Gastrocnemius medialis (tissue), 4 donors: ENCODE measurements at regions not wholly inside any gene's neighbourhood (a gene's known extent, or its start where the extent isn't known, plus 50 kb on each side); places are given as distances from the start of the nearest gene placed in this dataset.
"Not testable (repeated sequence)": the region's sequence is repeated elsewhere in the genome, so short reads cannot be mapped to it uniquely, and the experiment has no call there.

ENCODE experiments used
- ATAC-seq, 2 donors: fragments of 150-250 bp; one replicate each; pipeline ENCODE4 v1.9.1; 2016
- DNase-seq, 2 donors: peaks; one replicate each; pipeline ENCODE4 v3.0.0-alpha.2; 2019
- H3K27ac ChIP-seq, 4 donors: fragments of 200-600 bp; sonication (generic); 1 replicate in 1 of 4; 2 replicates in 3 of 4; pipeline ENCODE4 v1.5.1; 2016 to 2018; ENCODE audit warnings: mild to moderate bottlenecking in 2 of 4, moderate library complexity in 1 of 4
- H3K27me3 ChIP-seq, 3 donors: fragments of 200-600 bp; sonication (generic) in 2 of 3; 1 replicate in 1 of 3; 2 replicates in 2 of 3; pipeline versions ENCODE4 v1.5.1 to v1.6.0; 2016 to 2019; ENCODE audit warnings: mild to moderate bottlenecking in 1 of 3, moderate library complexity in 1 of 3
- H3K36me3 ChIP-seq, 2 donors: fragments of 200-600 bp; sonication (generic) in 1 of 2; one replicate each; pipeline ENCODE4 v1.5.1; 2017 to 2018
- H3K4me1 ChIP-seq, 2 donors: fragments of 200-600 bp; sonication (generic) in 1 of 2; one replicate each; pipeline ENCODE4 v1.5.1; 2016 to 2017; ENCODE audit warnings: mild to moderate bottlenecking in 2 of 2
- H3K4me3 ChIP-seq, 4 donors: fragments of 200-600 bp; sonication (generic) in 3 of 4; 1 replicate in 1 of 4; 2 replicates in 3 of 4; pipeline ENCODE4 v1.5.1; 2016 to 2019; ENCODE audit warnings: mild to moderate bottlenecking in 2 of 4
- H3K9me3 ChIP-seq, 3 donors: fragments of 200-600 bp; sonication (generic) in 2 of 3; 1 replicate in 1 of 3; 2 replicates in 2 of 3; pipeline ENCODE4 v1.5.1; 2016 to 2019
- in situ Hi-C, 4 donors: fragments of 200-750 bp; cut with MboI; loops; one replicate each; pipeline versions ENCODE4 v1.15.0 to v1.8.0; 2017; ENCODE audit warnings: low sequenced_read_pairs in 4 of 4
- intact Hi-C: fragments of 100-400 bp; cut with DNase I; formaldehyde crosslinking; loops from one replicate; pipeline ENCODE4 v1.15.1; 2023; ENCODE audit warnings: low total_unique reads

DNA sequence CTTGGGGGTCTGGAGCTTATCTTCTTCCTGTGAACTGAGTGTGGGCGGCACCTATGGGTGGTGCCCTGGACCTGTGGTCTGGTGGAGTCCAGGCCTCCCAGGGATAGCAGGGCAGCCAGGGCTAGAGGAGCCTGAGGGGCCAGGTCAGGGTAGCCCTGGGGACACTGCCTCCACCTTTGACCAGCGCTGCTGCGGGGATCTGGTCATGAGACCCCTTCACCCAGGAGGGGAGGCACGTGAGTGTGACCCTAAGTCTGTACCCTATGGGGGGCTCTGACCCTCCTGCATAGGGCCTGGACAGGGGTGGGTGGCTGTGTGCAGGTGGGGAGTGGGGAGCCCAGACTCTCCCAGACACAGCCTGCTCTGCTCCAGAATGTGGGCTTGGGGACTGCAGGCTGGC lies 150.5 kb upstream of the POTEB2 start:
- H3K36me3 ChIP-seq, DNase-seq, intact Hi-C loops, H3K27ac ChIP-seq, H3K4me3 ChIP-seq, H3K4me1 ChIP-seq, ATAC-seq, in situ Hi-C loops, H3K27me3 ChIP-seq, H3K9me3 ChIP-seq: not testable (repeated sequence)

DNA sequence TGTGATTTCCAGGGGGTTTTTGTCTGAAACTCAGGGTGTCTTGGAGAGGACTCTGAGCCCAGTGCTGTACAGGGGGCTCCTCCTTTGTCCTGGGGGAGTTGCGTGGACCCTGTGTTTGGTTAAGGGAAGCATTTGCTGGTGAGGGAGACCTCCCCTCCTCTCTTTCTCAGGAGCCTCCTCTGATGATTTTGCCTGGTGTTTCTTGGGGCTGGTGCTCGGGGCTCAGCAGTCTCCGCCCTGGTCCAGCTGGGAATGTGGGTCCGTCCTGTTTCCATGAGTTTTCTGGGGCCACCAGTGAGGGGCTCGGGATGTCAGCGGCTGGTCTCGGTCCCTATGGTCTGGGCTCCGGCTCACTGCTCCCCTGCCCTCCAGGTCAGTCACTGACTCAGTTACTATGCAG lies 149.1 kb upstream of the POTEB2 start:
- intact Hi-C loops, in situ Hi-C loops, DNase-seq, ATAC-seq, H3K4me1 ChIP-seq, H3K27ac ChIP-seq, H3K9me3 ChIP-seq, H3K36me3 ChIP-seq, H3K27me3 ChIP-seq, H3K4me3 ChIP-seq: not testable (repeated sequence)

DNA sequence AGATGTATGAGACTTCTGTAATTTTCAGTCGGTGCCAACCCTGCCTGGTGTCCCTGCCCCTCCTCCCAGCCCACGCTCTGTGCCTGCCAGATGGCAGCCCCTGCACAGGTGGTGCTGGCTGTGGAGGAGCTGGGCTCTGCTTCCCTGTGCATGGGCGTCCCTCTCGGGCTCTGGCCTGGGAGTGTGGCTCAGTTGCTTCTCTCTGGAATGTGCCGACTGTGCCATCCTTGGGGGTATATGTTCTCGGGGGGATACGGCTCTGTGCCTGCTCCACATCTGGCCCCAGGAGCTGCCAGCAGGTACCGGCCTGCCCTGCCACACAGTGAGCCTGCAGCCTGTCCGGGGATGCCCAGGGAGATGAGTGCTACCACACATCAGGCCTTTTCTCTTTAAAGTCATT lies 147.2 kb upstream of the POTEB2 start:
- H3K4me3 ChIP-seq, H3K9me3 ChIP-seq, intact Hi-C loops, H3K27ac ChIP-seq, H3K36me3 ChIP-seq, H3K4me1 ChIP-seq, DNase-seq, in situ Hi-C loops, ATAC-seq, H3K27me3 ChIP-seq: not testable (repeated sequence)

DNA sequence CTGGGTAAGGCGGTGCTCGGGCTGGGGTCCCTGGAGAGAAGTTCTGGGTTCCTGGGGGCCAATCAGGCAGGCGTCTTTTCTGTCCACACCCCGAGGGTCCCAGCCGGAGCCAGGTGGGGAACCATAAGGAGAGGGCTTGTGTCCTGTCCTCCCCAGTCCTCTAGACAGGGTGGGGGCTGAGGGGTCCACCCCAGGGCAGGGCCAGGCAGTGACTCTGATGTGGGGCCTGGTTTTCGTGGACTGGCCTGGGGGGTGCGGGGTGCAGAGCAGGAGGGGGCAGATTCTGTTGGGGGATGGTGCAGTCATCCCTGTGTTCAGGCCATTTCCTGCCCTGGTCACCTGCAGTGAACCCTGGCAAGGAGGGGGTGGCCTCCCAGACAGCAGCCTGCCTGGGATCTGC lies 143.5 kb upstream of the POTEB2 start:
- not testable (repeated sequence) for ATAC-seq

DNA sequence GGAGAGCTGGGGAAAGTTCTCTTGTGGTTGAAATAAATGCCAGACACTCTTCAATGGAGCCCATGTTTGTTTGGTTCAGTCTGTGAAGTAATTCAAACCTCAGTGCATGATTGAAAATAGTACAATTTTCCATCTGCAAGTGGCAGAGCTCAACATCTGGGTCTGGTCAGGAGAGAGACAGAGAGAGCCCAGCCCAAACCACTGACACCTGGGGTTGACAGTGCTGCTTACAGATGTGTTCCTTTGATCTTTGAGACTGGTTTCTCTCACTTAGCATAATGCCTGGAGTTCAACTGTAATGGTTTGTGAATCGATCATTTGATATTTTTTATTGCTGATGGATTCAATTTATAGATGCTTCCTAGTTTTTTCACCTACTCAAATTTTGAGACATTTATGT lies 137.3 kb upstream of the POTEB2 start:
- DNase-seq, H3K27ac ChIP-seq, H3K4me1 ChIP-seq, H3K4me3 ChIP-seq, in situ Hi-C loops, H3K9me3 ChIP-seq, ATAC-seq, intact Hi-C loops, H3K27me3 ChIP-seq, H3K36me3 ChIP-seq: not testable (repeated sequence)

More for the DNA sequence above, 143.5 kb upstream of the POTEB2 start:
- H3K4me1 ChIP-seq, intact Hi-C loops, DNase-seq, H3K4me3 ChIP-seq, H3K27me3 ChIP-seq, H3K27ac ChIP-seq, H3K9me3 ChIP-seq, in situ Hi-C loops, H3K36me3 ChIP-seq: not testable (repeated sequence)

DNA sequence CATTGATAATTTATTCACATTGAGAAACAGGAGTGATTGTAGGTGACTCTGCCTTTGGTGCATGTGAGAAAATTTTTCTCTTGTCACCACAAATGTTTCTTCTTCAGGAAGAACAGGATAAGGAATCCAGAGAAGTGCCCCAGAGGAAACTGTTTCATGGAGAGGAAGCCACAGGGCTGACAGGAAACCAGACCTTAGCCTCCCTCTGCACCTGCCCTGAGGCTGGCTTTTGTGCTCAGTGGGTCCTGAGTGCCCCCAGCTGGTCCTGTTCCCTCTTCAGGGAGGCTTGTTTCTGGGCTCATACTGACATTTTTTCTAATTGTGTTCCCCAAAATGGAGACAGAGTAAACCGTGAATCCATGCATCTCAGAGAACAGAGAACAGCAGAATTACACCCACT lies 135.8 kb upstream of the POTEB2 start:
- H3K4me1 ChIP-seq, DNase-seq: not testable (repeated sequence)

DNA sequence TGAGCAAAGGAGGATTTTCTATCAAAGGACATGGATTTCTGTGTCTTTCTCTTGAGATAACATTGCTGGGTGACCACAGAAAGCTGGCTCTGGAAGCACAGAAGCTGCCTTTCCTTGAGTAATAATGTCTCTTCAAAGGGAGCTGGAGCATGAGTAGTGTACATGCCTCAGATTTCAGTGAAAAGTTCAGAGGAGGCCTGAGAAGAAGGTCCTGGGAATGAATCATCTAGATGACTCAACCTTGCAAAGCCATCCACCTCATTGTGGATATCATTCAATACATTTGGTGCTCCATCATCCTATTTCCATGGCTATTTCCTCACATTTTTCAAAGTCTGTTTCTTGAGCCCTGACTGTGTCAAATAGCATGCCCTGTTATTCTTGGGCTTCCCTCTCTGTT lies 125.6 kb upstream of the POTEB2 start:
- ATAC-seq, H3K4me1 ChIP-seq, H3K27me3 ChIP-seq, in situ Hi-C loops, intact Hi-C loops, H3K36me3 ChIP-seq, H3K4me3 ChIP-seq, DNase-seq, H3K27ac ChIP-seq, H3K9me3 ChIP-seq: not testable (repeated sequence)

More for the DNA sequence above, 135.8 kb upstream of the POTEB2 start:
- in situ Hi-C loops, H3K27me3 ChIP-seq, ATAC-seq, H3K27ac ChIP-seq, H3K4me3 ChIP-seq, H3K36me3 ChIP-seq, H3K9me3 ChIP-seq, intact Hi-C loops: not testable (repeated sequence)

DNA sequence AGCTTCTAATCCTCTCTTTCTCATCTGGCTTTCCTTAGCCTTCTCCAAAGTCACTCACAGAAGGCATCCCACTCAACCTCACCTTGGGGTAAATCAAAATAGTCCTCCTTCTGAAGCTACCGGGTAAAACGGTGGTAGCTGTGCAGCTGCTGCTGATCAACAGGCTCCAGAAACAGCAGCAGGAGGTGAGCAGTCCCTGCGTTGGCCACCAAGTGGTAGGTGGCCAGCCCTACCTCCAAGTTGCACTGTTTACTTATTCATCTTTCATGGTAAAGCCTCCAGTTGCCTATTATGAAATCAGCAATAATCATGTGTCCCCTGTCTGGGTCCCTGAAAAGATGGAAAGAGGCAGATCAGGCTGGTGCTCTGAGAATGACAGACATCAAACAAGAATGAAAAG lies 125.1 kb upstream of the POTEB2 start:
- H3K36me3 ChIP-seq, H3K4me3 ChIP-seq, DNase-seq, H3K9me3 ChIP-seq, intact Hi-C loops, in situ Hi-C loops, H3K27me3 ChIP-seq, ATAC-seq, H3K4me1 ChIP-seq, H3K27ac ChIP-seq: not testable (repeated sequence)

DNA sequence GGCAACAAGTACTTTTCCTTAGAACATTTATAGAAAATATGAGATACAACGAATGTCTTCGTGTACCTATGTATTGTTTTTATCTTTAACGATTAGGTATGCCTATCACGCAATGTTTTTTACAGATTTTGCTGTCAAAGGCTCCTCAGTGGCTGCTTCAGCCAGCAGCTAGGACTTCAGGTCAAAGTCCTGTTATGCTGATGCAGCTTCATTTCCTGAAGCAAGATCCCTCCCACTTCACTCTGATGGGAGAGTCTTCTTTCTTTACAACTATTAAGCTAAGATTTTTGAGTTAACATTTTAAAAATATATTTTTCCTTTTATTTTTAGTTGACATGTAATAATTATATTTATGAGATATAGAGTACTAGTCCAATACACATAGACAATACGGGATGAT lies 120.7 kb upstream of the POTEB2 start:
- intact Hi-C loops, H3K4me3 ChIP-seq, H3K27me3 ChIP-seq, ATAC-seq, H3K9me3 ChIP-seq, DNase-seq, in situ Hi-C loops, H3K27ac ChIP-seq, H3K36me3 ChIP-seq, H3K4me1 ChIP-seq: not testable (repeated sequence)

DNA sequence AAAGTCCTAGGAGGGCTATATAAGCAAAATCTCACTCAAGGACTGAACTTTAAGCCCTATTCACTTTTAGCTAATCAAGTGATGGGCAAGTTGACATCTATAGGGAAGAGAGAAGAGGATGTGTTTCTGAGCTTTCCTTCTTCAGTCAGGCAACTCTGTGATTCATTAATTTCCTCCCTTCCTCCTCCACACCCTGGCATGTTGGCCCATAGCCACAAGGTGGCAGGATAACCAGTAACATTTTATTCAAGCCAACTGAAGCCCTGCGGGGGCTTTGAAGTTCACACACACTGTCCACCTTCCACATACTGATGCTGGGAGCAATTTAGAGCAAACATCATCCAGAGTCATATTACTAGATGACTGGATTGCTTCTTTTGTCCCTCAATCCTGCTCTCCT lies 111.9 kb upstream of the POTEB2 start:
- H3K4me1 ChIP-seq, intact Hi-C loops, H3K9me3 ChIP-seq, H3K27ac ChIP-seq, H3K27me3 ChIP-seq, in situ Hi-C loops, DNase-seq, H3K4me3 ChIP-seq, H3K36me3 ChIP-seq, ATAC-seq: not testable (repeated sequence)

DNA sequence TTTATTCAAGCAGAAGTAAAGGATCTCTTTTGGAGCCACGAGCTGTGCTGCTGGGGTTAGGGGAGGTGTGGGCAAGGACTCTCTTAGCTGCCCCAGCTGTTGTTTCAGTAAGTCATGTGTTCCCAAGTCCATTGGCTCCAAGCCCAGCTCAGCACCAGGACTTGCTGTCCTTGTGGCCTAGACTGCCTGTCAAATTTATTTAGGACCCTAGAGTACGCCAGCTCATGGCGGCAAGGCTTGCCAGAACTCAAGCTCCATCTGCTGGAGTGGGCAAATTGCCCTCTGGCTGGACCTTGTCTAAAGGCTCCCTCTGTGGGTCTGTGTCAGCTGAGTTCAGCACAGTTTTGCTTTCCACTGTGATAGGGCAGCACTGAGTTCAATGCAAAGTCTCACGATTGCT lies 106.6 kb upstream of the POTEB2 start:
- H3K9me3 ChIP-seq, H3K4me1 ChIP-seq, H3K4me3 ChIP-seq, in situ Hi-C loops, H3K36me3 ChIP-seq, H3K27me3 ChIP-seq, intact Hi-C loops: not testable (repeated sequence)
- H3K27ac ChIP-seq, result peak overlapping the region in 1 of 4 donors; percentile 53
- DNase-seq (peak in 1 of 2 donors; percentile 19), ATAC-seq (peak; percentile 88 to 98)

DNA sequence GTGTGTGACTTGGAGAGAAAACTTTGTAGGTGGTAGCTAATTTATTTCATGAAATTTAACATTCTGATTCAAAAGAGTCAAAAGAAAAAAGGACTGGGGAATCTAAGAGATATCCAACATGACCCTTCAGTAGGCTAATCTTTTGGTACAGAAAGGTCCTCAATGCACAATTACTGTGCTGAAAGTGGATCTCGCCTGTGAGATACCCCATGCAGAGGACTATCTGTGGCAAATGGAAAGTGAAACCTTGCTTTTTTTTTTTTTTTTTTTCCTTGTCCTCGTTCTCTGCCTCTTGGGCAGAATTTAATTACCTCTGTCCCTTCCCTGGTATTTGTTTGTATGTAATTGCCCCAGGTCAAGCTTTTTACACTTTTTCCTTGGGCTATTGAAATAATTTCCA lies 93.2 kb upstream of the POTEB2 start:
- H3K27me3 ChIP-seq, H3K4me1 ChIP-seq, H3K9me3 ChIP-seq, in situ Hi-C loops, intact Hi-C loops, H3K36me3 ChIP-seq, H3K27ac ChIP-seq, DNase-seq, H3K4me3 ChIP-seq, ATAC-seq: not testable (repeated sequence)

DNA sequence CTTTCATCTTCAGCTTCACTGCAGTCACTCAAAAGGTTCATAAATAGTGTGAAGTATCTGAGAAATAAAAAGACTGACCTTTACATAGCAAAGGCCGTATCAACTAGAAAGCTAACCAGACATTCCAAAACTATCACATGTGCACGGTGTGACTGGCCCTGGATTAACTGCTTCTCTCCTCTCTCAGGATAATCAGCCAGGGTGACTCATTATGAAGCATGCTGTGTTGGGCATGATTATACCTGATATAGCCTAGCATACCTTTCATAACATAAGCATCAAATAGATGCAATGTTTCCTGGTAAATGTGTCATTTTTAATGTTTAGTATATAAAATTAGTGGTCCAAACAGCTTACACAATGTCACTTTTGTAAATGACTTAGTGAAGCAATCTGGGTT lies 63.2 kb upstream of the POTEB2 start:
- H3K4me3 ChIP-seq, H3K27ac ChIP-seq, H3K36me3 ChIP-seq, DNase-seq, H3K27me3 ChIP-seq, intact Hi-C loops, H3K9me3 ChIP-seq, H3K4me1 ChIP-seq, in situ Hi-C loops: not testable (repeated sequence)
- ATAC-seq, result peak in 1 of 2 donors; percentile 68
